ENCODE measurements at regions not wholly inside any gene's neighbourhood (a gene's known extent, or its start where the extent isn't known, plus 50 kb on each side); places are given as distances from the start of the nearest gene placed in this dataset.

GRCh38 chr12:46573347-46573658, 200.7 kb upstream of the SLC38A2 start:
- intact Hi-C loops (cut with micrococcal nuclease) = no loop called here
- TF ChIP-seq CTCF (IDR thresholded peaks at IDR 0.05) = no peak
- ATAC-seq (ENCODE audit: low read depth) (no peak), DNase-seq (no peak)
- Mint-ChIP-seq H3K27me3 (no peaks in the 10 kb centered on the region), H3K9me3 (peaks cover 7% of the 10 kb centered on the region), H3K27ac (no peak overlapping the region), H3K4me1 (no peaks in the 10 kb centered on the region), H3K36me3 (ENCODE audit: low read depth) (peaks cover 6% of the 10 kb centered on the region), H3K4me3 (no peak overlapping the region)
- ChIA-PET CTCF (no interaction called here), POLR2A (no interaction called here)

- no peak overlapping the region for H3K27ac Mint-ChIP-seq
- H3K27me3 Mint-ChIP-seq = no peaks in the 10 kb centered on the region
- POLR2A ChIA-PET = no interaction called here
- no peaks in the 10 kb centered on the region for H3K4me1 Mint-ChIP-seq
- no peak overlapping the region for H3K4me3 Mint-ChIP-seq
- TF ChIP-seq CTCF (IDR thresholded peaks at IDR 0.05) = no peak
- H3K36me3 Mint-ChIP-seq (ENCODE audit: low read depth) = peaks cover 9% of the 10 kb centered on the region
- no peak for ATAC-seq (ENCODE audit: low read depth)
- H3K9me3 Mint-ChIP-seq = peaks cover 11% of the 10 kb centered on the region
- intact Hi-C loops (cut with micrococcal nuclease) = no loop called here
- CTCF ChIA-PET = no interaction called here
- DNase-seq = no peak
Observed at GRCh38 chr12:46572644-46573346, 200.2 kb upstream of the SLC38A2 start.

- ATAC-seq (ENCODE audit: low read depth) = no peak
- Mint-ChIP-seq H3K4me1 (no peaks in the 10 kb centered on the region), H3K27ac (no peak overlapping the region), H3K36me3 (ENCODE audit: low read depth) (peaks cover 18% of the 10 kb centered on the region), H3K27me3 (no peaks in the 10 kb centered on the region), H3K9me3 (peaks cover 17% of the 10 kb centered on the region), H3K4me3 (no peak overlapping the region)
- TF ChIP-seq CTCF (IDR thresholded peaks at IDR 0.05) = no peak
- DNase-seq = no peak
- CTCF ChIA-PET = no interaction called here
- POLR2A ChIA-PET = interaction anchor here (0.6 kb wide), 1 partner anchor 143 kb away, joined by 3 read pairs; no protein-coding TSS in a partner anchor
- intact Hi-C loops (cut with micrococcal nuclease) = no loop called here
Observed at GRCh38 chr12:46571608-46572007, 199.0 kb upstream of the SLC38A2 start.

- TF ChIP-seq CTCF (IDR thresholded peaks at IDR 0.05) = no peak
- POLR2A ChIA-PET = no interaction called here
Observed at GRCh38 chr12:46569826-46570439, 197.4 kb upstream of the SLC38A2 start.

GRCh38 chr12:46567667-46568066, 195.1 kb upstream of the SLC38A2 start:
- DNase-seq (no peak), ATAC-seq (ENCODE audit: low read depth) (no peak)
- H3K4me1 Mint-ChIP-seq = no peaks in the 10 kb centered on the region
- no peak overlapping the region for H3K27ac Mint-ChIP-seq
- H3K9me3 Mint-ChIP-seq = peaks cover 37% of the 10 kb centered on the region
- POLR2A ChIA-PET = no interaction called here
- no peak overlapping the region for H3K4me3 Mint-ChIP-seq
- CTCF ChIA-PET = no interaction called here
- no peak for TF ChIP-seq CTCF (IDR thresholded peaks at IDR 0.05)
- H3K36me3 Mint-ChIP-seq (ENCODE audit: low read depth) = peaks cover 19% of the 10 kb centered on the region
- intact Hi-C loops (cut with micrococcal nuclease) = no loop called here
- no peaks in the 10 kb centered on the region for H3K27me3 Mint-ChIP-seq

More at GRCh38 chr12:46569826-46570439, 197.4 kb upstream of the SLC38A2 start:
- H3K36me3 Mint-ChIP-seq (ENCODE audit: low read depth) = peaks cover 18% of the 10 kb centered on the region
- no peaks in the 10 kb centered on the region for H3K4me1 Mint-ChIP-seq
- no peak overlapping the region for H3K27ac Mint-ChIP-seq
- H3K27me3 Mint-ChIP-seq = no peaks in the 10 kb centered on the region
- CTCF ChIA-PET = no interaction called here
- H3K9me3 Mint-ChIP-seq = peaks cover 29% of the 10 kb centered on the region
- intact Hi-C loops (cut with micrococcal nuclease) = no loop called here
- DNase-seq (no peak), ATAC-seq (ENCODE audit: low read depth) (no peak)
- H3K4me3 Mint-ChIP-seq = no peak overlapping the region
